ENCODE measurements at regions not wholly inside any gene's neighbourhood (a gene's known extent, or its start where the extent isn't known, plus 50 kb on each side); places are given as distances from the start of the nearest gene placed in this dataset.

GRCh38 chr13:106905380-106906162, 337.6 kb upstream of the ARGLU1 start:
- Histone ChIP-seq H3K9me3 (ENCODE audit: insufficient read depth, low read depth, low read length) (no peaks in the 10 kb centered on the region), H3K4me3 (ENCODE audit: low read length, poor library complexity, severe bottlenecking) (no peak overlapping the region), H3K79me2 (ENCODE audit: insufficient read depth, low read length) (no peaks in the 10 kb centered on the region), H3K4me2 (ENCODE audit: low read depth, low read length, poor library complexity, severe bottlenecking) (no peak overlapping the region), H4K20me1 (ENCODE audit: insufficient read depth, low read length, poor library complexity, severe bottlenecking) (no peaks in the 10 kb centered on the region), H3K36me3 (ENCODE audit: insufficient read depth, low read length) (no peaks in the 10 kb centered on the region), H3F3A (ENCODE audit: low read depth) (no peaks in the 10 kb centered on the region), H3K4me1 (ENCODE audit: insufficient read depth, low read length, poor library complexity, severe bottlenecking) (no peaks in the 10 kb centered on the region), H3K27me3 (ENCODE audit: insufficient read depth, low read length, poor library complexity, severe bottlenecking) (no peaks in the 10 kb centered on the region), H3K9ac (ENCODE audit: low read depth, low read length, poor library complexity, severe bottlenecking) (no peak overlapping the region), H2AFZ (ENCODE audit: low read length) (no peak overlapping the region), H3K9me2 (replicated peaks; ENCODE audit: low read depth, low read length) (no peaks in the 10 kb centered on the region)
- TF ChIP-seq CTCF (conservative IDR thresholded peaks at IDR 0.05; ENCODE audit: low read length) (no peak), EZH2phosphoT487 (IDR thresholded peaks at IDR 0.05; ENCODE audit: borderline replicate concordance) (no peak)

DNA sequence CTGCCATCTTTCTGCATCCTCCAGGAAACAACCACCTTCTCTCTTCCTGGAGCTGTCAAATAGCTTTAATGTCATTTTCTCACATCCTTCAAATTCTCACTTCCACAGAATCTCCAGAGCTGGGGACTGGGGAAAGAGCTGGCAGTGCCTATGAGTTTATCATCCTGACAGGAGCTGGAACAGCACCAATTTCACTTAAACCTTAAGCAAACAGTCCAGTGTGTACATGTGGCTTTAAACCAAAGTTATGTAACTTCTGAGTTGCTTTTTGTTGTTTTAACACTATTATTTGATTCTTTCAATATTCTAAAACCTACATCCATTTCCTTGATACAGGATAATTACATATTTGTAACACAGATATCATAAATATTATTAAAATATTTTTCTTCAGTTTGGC, 331.5 kb upstream of the ARGLU1 start:
- Histone ChIP-seq H3K4me1 (ENCODE audit: insufficient read depth, low read length, poor library complexity, severe bottlenecking) (no peaks in the 10 kb centered on the region), H3K79me2 (ENCODE audit: insufficient read depth, low read length) (no peaks in the 10 kb centered on the region), H3K9me2 (replicated peaks; ENCODE audit: low read depth, low read length) (no peaks in the 10 kb centered on the region), H3K4me2 (ENCODE audit: low read depth, low read length, poor library complexity, severe bottlenecking) (no peak overlapping the region), H3K9ac (ENCODE audit: low read depth, low read length, poor library complexity, severe bottlenecking) (no peak overlapping the region), H3K4me3 (ENCODE audit: low read length, poor library complexity, severe bottlenecking) (no peak overlapping the region), H3K36me3 (ENCODE audit: insufficient read depth, low read length) (no peaks in the 10 kb centered on the region), H2AFZ (ENCODE audit: low read length) (no peak overlapping the region), H3K27me3 (ENCODE audit: insufficient read depth, low read length, poor library complexity, severe bottlenecking) (no peaks in the 10 kb centered on the region), H4K20me1 (ENCODE audit: insufficient read depth, low read length, poor library complexity, severe bottlenecking) (no peaks in the 10 kb centered on the region), H3K9me3 (ENCODE audit: insufficient read depth, low read depth, low read length) (no peaks in the 10 kb centered on the region), H3F3A (ENCODE audit: low read depth) (no peaks in the 10 kb centered on the region)
- no peak for TF ChIP-seq EZH2phosphoT487 (IDR thresholded peaks at IDR 0.05; ENCODE audit: borderline replicate concordance)
- TF ChIP-seq CTCF (conservative IDR thresholded peaks at IDR 0.05; ENCODE audit: low read length) = no peak

DNA sequence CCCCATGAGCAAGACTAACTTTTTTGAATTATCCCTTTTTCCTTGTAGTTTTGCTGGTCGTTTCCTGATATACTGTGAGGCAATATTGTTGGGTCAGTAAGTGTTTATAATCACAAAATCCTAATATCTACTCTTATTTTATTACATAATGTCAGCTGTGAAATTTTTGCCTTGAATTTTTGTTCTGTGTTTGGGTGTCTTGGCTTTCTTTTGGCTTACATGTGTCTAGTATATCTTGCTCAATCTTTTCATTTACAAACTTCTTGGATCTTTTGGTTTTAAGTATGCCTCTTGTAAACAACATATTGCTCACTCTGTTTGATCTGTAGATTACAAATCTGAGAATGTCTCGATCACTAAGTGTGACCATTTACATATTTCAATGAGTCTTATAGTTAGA, 330.3 kb upstream of the ARGLU1 start:
- H3K4me2 ChIP-seq (ENCODE audit: low read depth, low read length, poor library complexity, severe bottlenecking) = no peak overlapping the region
- H3K9ac ChIP-seq (ENCODE audit: low read depth, low read length, poor library complexity, severe bottlenecking) = no peak overlapping the region
- H3K4me3 ChIP-seq (ENCODE audit: low read length, poor library complexity, severe bottlenecking) = no peak overlapping the region
- no peaks in the 10 kb centered on the region for H3K9me2 ChIP-seq (replicated peaks; ENCODE audit: low read depth, low read length)
- H3K4me1 ChIP-seq (ENCODE audit: insufficient read depth, low read length, poor library complexity, severe bottlenecking) = no peaks in the 10 kb centered on the region
- H4K20me1 ChIP-seq (ENCODE audit: insufficient read depth, low read length, poor library complexity, severe bottlenecking) = no peaks in the 10 kb centered on the region
- H3K27me3 ChIP-seq (ENCODE audit: insufficient read depth, low read length, poor library complexity, severe bottlenecking) = no peaks in the 10 kb centered on the region
- H3F3A ChIP-seq (ENCODE audit: low read depth) = no peaks in the 10 kb centered on the region
- no peaks in the 10 kb centered on the region for H3K36me3 ChIP-seq (ENCODE audit: insufficient read depth, low read length)
- no peaks in the 10 kb centered on the region for H3K79me2 ChIP-seq (ENCODE audit: insufficient read depth, low read length)
- H2AFZ ChIP-seq (ENCODE audit: low read length) = no peak overlapping the region
- no peaks in the 10 kb centered on the region for H3K9me3 ChIP-seq (ENCODE audit: insufficient read depth, low read depth, low read length)
- TF ChIP-seq CTCF (conservative IDR thresholded peaks at IDR 0.05; ENCODE audit: low read length) = no peak
- TF ChIP-seq EZH2phosphoT487 (IDR thresholded peaks at IDR 0.05; ENCODE audit: borderline replicate concordance) = no peak
